ENCODE measurements at regions not wholly inside any gene's neighbourhood (a gene's known extent, or its start where the extent isn't known, plus 50 kb on each side); places are given as distances from the start of the nearest gene placed in this dataset.

- no peaks in the 10 kb centered on the region for H3K9me3 ChIP-seq
- no peak overlapping the region for H3K27ac ChIP-seq
- no peak overlapping the region for H3K4me3 ChIP-seq
- H3K4me1 ChIP-seq: no peaks in the 10 kb centered on the region
- DNase-seq: no peak
- no peaks in the 10 kb centered on the region for H3K36me3 ChIP-seq
- intact Hi-C loops (cut with DNase I): no loop called here
- no peak for TF ChIP-seq CTCF (IDR thresholded peaks at IDR 0.05)
- H3K27me3 ChIP-seq: no peaks in the 10 kb centered on the region
- ATAC-seq: no peak
Measured at GRCh38 chr7:91515961-91516360, 251.7 kb downstream of the FZD1 start.

GRCh38 chr7:91517201-91517785 is 253.1 kb downstream of the FZD1 start:
- TF ChIP-seq CTCF (IDR thresholded peaks at IDR 0.05): no peak
- Histone ChIP-seq H3K9me3 (no peaks in the 10 kb centered on the region), H3K4me3 (no peak overlapping the region), H3K4me1 (no peaks in the 10 kb centered on the region), H3K27ac (no peak overlapping the region), H3K36me3 (no peaks in the 10 kb centered on the region), H3K27me3 (no peaks in the 10 kb centered on the region)
- ATAC-seq (no peak), DNase-seq (no peak)
- intact Hi-C loops (cut with DNase I): no loop called here

GRCh38 chr7:91518058-91518457 is 253.8 kb downstream of the FZD1 start:
- ATAC-seq: no peak
- intact Hi-C loops (cut with DNase I): no loop called here
- no peak overlapping the region for H3K27ac ChIP-seq

GRCh38 chr7:91519241-91520158 is 255.3 kb downstream of the FZD1 start:
- Histone ChIP-seq H3K27me3 (no peaks in the 10 kb centered on the region), H3K9me3 (no peaks in the 10 kb centered on the region), H3K4me1 (no peaks in the 10 kb centered on the region), H3K4me3 (no peak overlapping the region), H3K36me3 (no peaks in the 10 kb centered on the region), H3K27ac (no peak overlapping the region)
- ATAC-seq (peak; percentile 60), DNase-seq (no peak)
- intact Hi-C loops (cut with DNase I): no loop called here
- TF ChIP-seq CTCF (IDR thresholded peaks at IDR 0.05): no peak

More at GRCh38 chr7:91518058-91518457, 253.8 kb downstream of the FZD1 start:
- TF ChIP-seq CTCF (IDR thresholded peaks at IDR 0.05): no peak
- no peaks in the 10 kb centered on the region for H3K36me3 ChIP-seq
- no peaks in the 10 kb centered on the region for H3K9me3 ChIP-seq
- H3K4me1 ChIP-seq: no peaks in the 10 kb centered on the region
- DNase-seq: no peak
- no peak overlapping the region for H3K4me3 ChIP-seq
- H3K27me3 ChIP-seq: no peaks in the 10 kb centered on the region

- Histone ChIP-seq H3K27me3 (no peaks in the 10 kb centered on the region), H3K9me3 (no peaks in the 10 kb centered on the region), H3K4me3 (no peak overlapping the region), H3K36me3 (no peaks in the 10 kb centered on the region), H3K27ac (no peak overlapping the region), H3K4me1 (no peaks in the 10 kb centered on the region)
- ATAC-seq (no peak), DNase-seq (no peak)
- intact Hi-C loops (cut with DNase I): no loop called here
- no peak for TF ChIP-seq CTCF (IDR thresholded peaks at IDR 0.05)
Measured at GRCh38 chr7:91520645-91521044, 256.4 kb downstream of the FZD1 start.
